K562 (cell line): ENCODE measurements at regions not wholly inside any gene's neighbourhood (a gene's known extent, or its start where the extent isn't known, plus 50 kb on each side); places are given as distances from the start of the nearest gene placed in this dataset.

Source experiments
- ATAC-seq: fragments of 200-7000 bp; cut with Tn5 transposase; 3 replicates; pipeline ENCODE4 v1.9.1; 2020; ENCODE audit warnings: moderate library complexity
- BruUV-seq: library from RNA; stranded (reverse); fragments of 400-500 nt; replicated peaks from 2 replicates; lab custom pipeline; 2021; lab: Mats Ljungman, UMichigan
- CTCF ChIA-PET: fragments of 300-600 bp; formaldehyde crosslinking; extraction: SDS; loops from one replicate; lab custom pipeline; 2021; ENCODE audit warnings: low intra/inter-chr PET ratio; lab: Yijun Ruan, JAX
- POLR2A ChIA-PET: fragments of 300-600, 350-650 bp; sonication (Branson Sonifier 250); formaldehyde crosslinking; extraction: SDS; loops from one replicate; lab custom pipeline; 2021; ENCODE audit warnings: antibody characterized with exemption, inconsistent platforms; lab: Yijun Ruan, JAX
- DNase-seq, 4 experiments: peaks; one replicate each; pipeline versions ENCODE4 v3.0.0 to v3.0.0-alpha.2; 2011 to 2018; ENCODE audit warnings: low spot score in 3 of 4, mixed read lengths in 3 of 4; ENCODE audit errors: extremely low read depth in 1 of 4
- FAIRE-seq: peaks from 2 replicates; lab custom pipeline; 2011; peaks lifted over from hg19 to GRCh38; lab: Jason Lieb, UNC
- H2AFZ ChIP-seq: 2 replicates; pipeline ENCODE4 v1.6.0; 2011; ENCODE audit warnings: low read depth, low read length, control low read depth, inconsistent platforms
- H3K27ac ChIP-seq: fragments of 200-600 bp; 3 replicates; pipeline ENCODE4 v1.8.0; 2011; ENCODE audit warnings: low read depth, mild to moderate bottlenecking, control low read depth, inconsistent platforms, low read length, moderate library complexity, mixed read lengths; ENCODE audit errors: extremely low read depth
- H3K27me3 ChIP-seq, 2 experiments: fragments of 300-600 bp in 1 of 2; 2 replicates in 1 of 2; 3 replicates in 1 of 2; pipeline versions ENCODE4 v1.6.0 to v1.8.0; 2011; ENCODE audit warnings: inconsistent platforms in 2 of 2, low read length in 2 of 2, mild to moderate bottlenecking in 1 of 2, mixed read lengths in 1 of 2, moderate library complexity in 1 of 2; ENCODE audit not compliant: control insufficient read depth in 2 of 2, insufficient read depth in 2 of 2
- H3K36me3 ChIP-seq: fragments of 300-600 bp; 3 replicates; pipeline ENCODE4 v1.8.0; 2011; ENCODE audit warnings: mild to moderate bottlenecking, low read length, inconsistent platforms; ENCODE audit not compliant: control insufficient read depth, insufficient read depth
- H3K4me1 ChIP-seq, 2 experiments: fragments of 200-600 bp in 1 of 2; replicated peaks in 1 of 2; 2 replicates in 1 of 2; 3 replicates in 1 of 2; pipeline versions ENCODE4 v1.5.1 to v1.8.0; 2011; ENCODE audit warnings: inconsistent platforms in 2 of 2, low read length in 2 of 2, mild to moderate bottlenecking in 1 of 2, mixed read lengths in 1 of 2, moderate library complexity in 1 of 2; ENCODE audit not compliant: control insufficient read depth in 2 of 2, insufficient read depth in 2 of 2
- H3K4me2 ChIP-seq: 2 replicates; pipeline ENCODE4 v1.6.1; 2011; ENCODE audit warnings: low read length, control low read depth, inconsistent platforms, mixed read lengths; ENCODE audit not compliant: insufficient read depth
- H3K4me3 ChIP-seq: fragments of 200-600 bp; sonication (generic), shearing (Covaris generic); 2 replicates; pipeline ENCODE4 v1.5.1; 2016; ENCODE audit warnings: control low read depth, inconsistent platforms
- H3K79me2 ChIP-seq: fragments of 200-600 bp; 3 replicates; pipeline ENCODE4 v1.8.0; 2011; ENCODE audit warnings: low read length, inconsistent platforms; ENCODE audit not compliant: control insufficient read depth, insufficient read depth
- H3K9ac ChIP-seq, 2 experiments: 2 replicates each; pipeline versions ENCODE4 v1.6.0 to v1.6.1; 2011; ENCODE audit warnings: low read depth in 2 of 2, low read length in 2 of 2, control low read depth in 1 of 2, inconsistent platforms in 1 of 2, mild to moderate bottlenecking in 1 of 2, mixed read lengths in 1 of 2; ENCODE audit not compliant: insufficient read depth in 1 of 2
- H3K9me1 ChIP-seq: one replicate; pipeline ENCODE4 v1.6.0; 2011; ENCODE audit warnings: inconsistent platforms, mild to moderate bottlenecking, low read length, moderate library complexity; ENCODE audit not compliant: control insufficient read depth, insufficient read depth
- H3K9me3 ChIP-seq: replicated peaks from 2 replicates; pipeline ENCODE4 v1.5.1; 2011; ENCODE audit warnings: low read depth, low read length, inconsistent platforms; ENCODE audit not compliant: control insufficient read depth, insufficient read depth
- H4K20me1 ChIP-seq: replicated peaks from 2 replicates; pipeline ENCODE4 v1.6.1; 2011; ENCODE audit warnings: low read length, inconsistent platforms, mixed read lengths; ENCODE audit not compliant: control insufficient read depth, insufficient read depth
- NFE2 ChIP-seq: IDR thresholded peaks from 2 replicates; pipeline ENCODE4 v1.6.1; 2014; ENCODE audit warnings: antibody characterized with exemption, low read depth
- SPI1 ChIP-seq: IDR thresholded peaks from 2 replicates; pipeline ENCODE4 v1.6.1; 2011; ENCODE audit warnings: low read depth, low read length, control low read depth, borderline replicate concordance
- XRCC3 ChIP-seq: fragments of 450-650 bp; IDR thresholded peaks from 2 replicates; pipeline ENCODE4 v1.6.1; 2017; ENCODE audit warnings: mild to moderate bottlenecking, moderate library complexity
- in situ Hi-C: fragments of 300-500 bp; cut with MboI; formaldehyde crosslinking; loops from 4 replicates; pipeline ENCODE4 v1.15.0; 2018; ENCODE audit warnings: inconsistent platforms, mixed read lengths
- intact Hi-C: fragments of 100-400 bp; cut with micrococcal nuclease; formaldehyde crosslinking; loops from 2 replicates; pipeline ENCODE4 v1.14.2; 2022
- TF ChIP-seq, protein P1 (sequence below), 2 experiments: fragments of 450-650 bp; IDR thresholded peaks; 2 replicates each; pipeline ENCODE4 v1.6.1; 2018; ENCODE audit warnings: mild to moderate bottlenecking in 2 of 2, low read depth in 1 of 2; ENCODE audit not compliant: partially characterized antibody in 2 of 2

DNA sequence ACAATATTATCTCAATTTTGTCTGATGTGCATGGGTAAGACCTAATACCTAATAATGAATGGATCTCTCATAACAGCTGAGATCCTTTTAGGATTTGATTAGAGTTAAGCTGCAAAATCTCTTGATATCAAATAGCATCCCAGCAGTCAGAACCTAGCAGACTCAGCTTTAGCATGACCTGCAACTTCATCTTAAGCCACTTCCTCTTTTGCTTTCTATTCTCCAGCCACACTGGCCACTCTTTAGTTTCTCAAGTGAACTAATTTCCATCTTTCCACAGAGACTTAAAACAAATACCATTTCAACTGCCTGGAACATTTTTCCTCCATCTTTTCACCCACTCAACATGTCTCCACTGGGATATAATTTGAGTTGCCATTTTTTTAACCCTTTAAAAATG is 1251.6 kb upstream of the ZEB2 start:
- Histone ChIP-seq H2AFZ (peak overlapping the region; percentile 64; the same call in 1 of the 2 replicates), H3K27ac (no peak overlapping the region), H3K79me2 (no peaks in the 10 kb centered on the region), H3K9ac (no peak overlapping the region), H3K9me3 (no peaks in the 10 kb centered on the region), H3K36me3 (no peaks in the 10 kb centered on the region), H3K4me1 (peaks cover 0 to 8% of the 10 kb centered on the region in 2 experiments; a peak in 2 of 5 replicates), H3K4me2 (no peak overlapping the region), H3K9me1 (no peaks in the 10 kb centered on the region), H3K4me3 (no peak overlapping the region), H3K27me3 (no peaks in the 10 kb centered on the region), H4K20me1 (no peaks in the 10 kb centered on the region)
- in situ Hi-C loops (no loop called here), intact Hi-C loops (no loop called here)
- no peak for DNase-seq
- POLR2A ChIA-PET: no interaction called here
- CTCF ChIA-PET: no interaction called here
- FAIRE-seq: no peak
- no peak for TF ChIP-seq XRCC3
- TF ChIP-seq SPI1: peak; percentile 99
- TF ChIP-seq, protein P1, sequence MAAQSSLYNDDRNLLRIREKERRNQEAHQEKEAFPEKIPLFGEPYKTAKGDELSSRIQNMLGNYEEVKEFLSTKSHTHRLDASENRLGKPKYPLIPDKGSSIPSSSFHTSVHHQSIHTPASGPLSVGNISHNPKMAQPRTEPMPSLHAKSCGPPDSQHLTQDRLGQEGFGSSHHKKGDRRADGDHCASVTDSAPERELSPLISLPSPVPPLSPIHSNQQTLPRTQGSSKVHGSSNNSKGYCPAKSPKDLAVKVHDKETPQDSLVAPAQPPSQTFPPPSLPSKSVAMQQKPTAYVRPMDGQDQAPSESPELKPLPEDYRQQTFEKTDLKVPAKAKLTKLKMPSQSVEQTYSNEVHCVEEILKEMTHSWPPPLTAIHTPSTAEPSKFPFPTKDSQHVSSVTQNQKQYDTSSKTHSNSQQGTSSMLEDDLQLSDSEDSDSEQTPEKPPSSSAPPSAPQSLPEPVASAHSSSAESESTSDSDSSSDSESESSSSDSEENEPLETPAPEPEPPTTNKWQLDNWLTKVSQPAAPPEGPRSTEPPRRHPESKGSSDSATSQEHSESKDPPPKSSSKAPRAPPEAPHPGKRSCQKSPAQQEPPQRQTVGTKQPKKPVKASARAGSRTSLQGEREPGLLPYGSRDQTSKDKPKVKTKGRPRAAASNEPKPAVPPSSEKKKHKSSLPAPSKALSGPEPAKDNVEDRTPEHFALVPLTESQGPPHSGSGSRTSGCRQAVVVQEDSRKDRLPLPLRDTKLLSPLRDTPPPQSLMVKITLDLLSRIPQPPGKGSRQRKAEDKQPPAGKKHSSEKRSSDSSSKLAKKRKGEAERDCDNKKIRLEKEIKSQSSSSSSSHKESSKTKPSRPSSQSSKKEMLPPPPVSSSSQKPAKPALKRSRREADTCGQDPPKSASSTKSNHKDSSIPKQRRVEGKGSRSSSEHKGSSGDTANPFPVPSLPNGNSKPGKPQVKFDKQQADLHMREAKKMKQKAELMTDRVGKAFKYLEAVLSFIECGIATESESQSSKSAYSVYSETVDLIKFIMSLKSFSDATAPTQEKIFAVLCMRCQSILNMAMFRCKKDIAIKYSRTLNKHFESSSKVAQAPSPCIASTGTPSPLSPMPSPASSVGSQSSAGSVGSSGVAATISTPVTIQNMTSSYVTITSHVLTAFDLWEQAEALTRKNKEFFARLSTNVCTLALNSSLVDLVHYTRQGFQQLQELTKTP (IDR thresholded peaks at IDR 0.05; ENCODE audit: low read depth in 1 of 2, partially characterized antibody in 2 of 2): no peak
- peak; percentile 46; the same call in 1 of the 2 replicates for TF ChIP-seq NFE2
- BruUV-seq: no TSS peak
- ATAC-seq: peak; percentile 44; the same call in 2 of the 3 replicates
